Gastroesophageal sphincter (tissue), 4 donors: ENCODE measurements at regions not wholly inside any gene's neighbourhood (a gene's known extent, or its start where the extent isn't known, plus 50 kb on each side); places are given as distances from the start of the nearest gene placed in this dataset.

Source experiments
- ATAC-seq: fragments of 150-250 bp; one replicate; pipeline ENCODE4 v1.9.1; 2016; ENCODE audit warnings: mild to moderate bottlenecking, moderate library complexity
- H3K27ac ChIP-seq, 4 donors: fragments of 200-600 bp; sonication (generic) in 3 of 4; 1 replicate in 3 of 4; 2 replicates in 1 of 4; pipeline ENCODE4 v1.5.1; 2016 to 2019
- H3K27me3 ChIP-seq: fragments of 200-600 bp; sonication (generic); one replicate; pipeline ENCODE4 v1.5.1; 2019
- H3K36me3 ChIP-seq, 2 donors: fragments of 200-600 bp; sonication (generic); one replicate each; pipeline ENCODE4 v1.5.1; 2019; ENCODE audit warnings: control low read depth in 1 of 2
- H3K4me1 ChIP-seq, 3 donors: fragments of 200-600 bp; sonication (generic); 1 replicate in 2 of 3; 2 replicates in 1 of 3; pipeline ENCODE4 v1.5.1; 2016 to 2019; ENCODE audit warnings: control low read depth in 2 of 3
- H3K4me3 ChIP-seq, 2 donors: fragments of 200-600 bp; sonication (generic); one replicate each; pipeline ENCODE4 v1.5.1; 2019; ENCODE audit warnings: mild to moderate bottlenecking in 1 of 2, moderate library complexity in 1 of 2
- H3K9me3 ChIP-seq, 3 donors: fragments of 200-600 bp; sonication (generic); one replicate each; pipeline ENCODE4 v1.5.1; 2017 to 2019; ENCODE audit warnings: control low read depth in 2 of 3
- CTCF ChIP-seq, 4 experiments: fragments of 200-600 bp in 2 of 4; fragments of 450-650 bp in 2 of 4; sonication (generic) in 1 of 4; IDR thresholded peaks; one replicate each; pipeline ENCODE4 v1.5.1; 2017 to 2019; ENCODE audit warnings: antibody characterized with exemption in 4 of 4, mild to moderate bottlenecking in 2 of 4, moderate library complexity in 2 of 4
- EP300 ChIP-seq: sonication (generic); formaldehyde crosslinking; IDR thresholded peaks from one replicate; pipeline ENCODE4 v1.6.1; 2017; ENCODE audit warnings: antibody characterized with exemption, mild to moderate bottlenecking
- POLR2A ChIP-seq, 2 donors: fragments of 450-650 bp; IDR thresholded peaks; one replicate each; pipeline ENCODE4 v1.6.1; 2017; ENCODE audit warnings: antibody characterized with exemption in 2 of 2, mild to moderate bottlenecking in 2 of 2, moderate library complexity in 1 of 2
- POLR2AphosphoS5 ChIP-seq: sonication (generic); formaldehyde crosslinking; IDR thresholded peaks from one replicate; pipeline ENCODE4 v1.6.1; 2017; ENCODE audit warnings: antibody characterized with exemption
- WGBS, 2 donors: methylation state at CpG; one replicate each; pipeline ENCODE4 v1.1.5; 2018; ENCODE audit warnings: low coverage in 1 of 2; 5-methylcytosine and 5-hydroxymethylcytosine counted together

GRCh38 chr2:226020176-226020575, 620.7 kb downstream of the NYAP2 start:
- Histone ChIP-seq H3K27me3 (no peaks in the 10 kb centered on the region), H3K36me3 (no peaks in the 10 kb centered on the region), H3K4me1 (no peaks in the 10 kb centered on the region), H3K9me3 (peaks cover 0 to 9% (median 0%) of the 10 kb centered on the region in 3 donors), H3K4me3 (no peak overlapping the region), H3K27ac (no peak overlapping the region)
- TF ChIP-seq EP300 (no peak), POLR2AphosphoS5 (no peak), CTCF (IDR thresholded peaks at IDR 0.05) (no peak), POLR2A (IDR thresholded peaks at IDR 0.05) (no peak)
- ATAC-seq, result no peak

- WGBS, 2 donors, result 94 to 100% methylated on average over 1 to 2 of the region's 2 CpGs
- H3K36me3 ChIP-seq, result no peaks in the 10 kb centered on the region
- H3K27me3 ChIP-seq, result no peaks in the 10 kb centered on the region
- H3K27ac ChIP-seq, result no peak overlapping the region
- TF ChIP-seq POLR2AphosphoS5, result no peak
- TF ChIP-seq POLR2A (IDR thresholded peaks at IDR 0.05), result no peak
- no peak for TF ChIP-seq CTCF (IDR thresholded peaks at IDR 0.05)
- TF ChIP-seq EP300, result no peak
- peaks cover 0 to 9% (median 0%) of the 10 kb centered on the region in 3 donors for H3K9me3 ChIP-seq
- no peak overlapping the region for H3K4me3 ChIP-seq
- ATAC-seq, result no peak
- no peaks in the 10 kb centered on the region for H3K4me1 ChIP-seq
These were observed 619.1 kb downstream of the NYAP2 start for GRCh38 chr2:226018641-226019040.

- TF ChIP-seq POLR2AphosphoS5 (no peak), CTCF (IDR thresholded peaks at IDR 0.05) (no peak), POLR2A (IDR thresholded peaks at IDR 0.05) (no peak), EP300 (no peak)
- H3K4me3 ChIP-seq, result no peak overlapping the region
- no peaks in the 10 kb centered on the region for H3K4me1 ChIP-seq
- H3K27me3 ChIP-seq, result no peaks in the 10 kb centered on the region
- H3K27ac ChIP-seq, result no peak overlapping the region
- peaks cover 0 to 9% (median 0%) of the 10 kb centered on the region in 3 donors for H3K9me3 ChIP-seq
- 57 to 88% methylated on average over 2 of the region's 2 CpGs for WGBS, 2 donors
- H3K36me3 ChIP-seq, result no peaks in the 10 kb centered on the region
- ATAC-seq, result no peak
These were observed 618.0 kb downstream of the NYAP2 start for GRCh38 chr2:226017537-226017936.

GRCh38 chr2:226017107-226017506, 617.6 kb downstream of the NYAP2 start:
- no peak for ATAC-seq
- no peak for TF ChIP-seq POLR2AphosphoS5
- no peak for TF ChIP-seq CTCF (IDR thresholded peaks at IDR 0.05)
- TF ChIP-seq POLR2A (IDR thresholded peaks at IDR 0.05), result no peak
- TF ChIP-seq EP300, result no peak
- Histone ChIP-seq H3K4me3 (no peak overlapping the region), H3K27ac (no peak overlapping the region), H3K9me3 (peaks cover 0 to 9% (median 0%) of the 10 kb centered on the region in 3 donors), H3K27me3 (no peaks in the 10 kb centered on the region), H3K4me1 (no peaks in the 10 kb centered on the region), H3K36me3 (no peaks in the 10 kb centered on the region)
- WGBS, 2 donors, result 100% methylated on average over 1 of the region's 3 CpGs; no CpG with 5 or more reads in 1 of the 2 donors

GRCh38 chr2:226011716-226012450, 612.4 kb downstream of the NYAP2 start:
- H3K27ac ChIP-seq, result no peak overlapping the region
- H3K4me1 ChIP-seq, result no peaks in the 10 kb centered on the region
- no peaks in the 10 kb centered on the region for H3K36me3 ChIP-seq
- H3K4me3 ChIP-seq, result no peak overlapping the region
- no peaks in the 10 kb centered on the region for H3K27me3 ChIP-seq
- no peak for TF ChIP-seq POLR2A (IDR thresholded peaks at IDR 0.05)
- no peak for TF ChIP-seq CTCF (IDR thresholded peaks at IDR 0.05)
- no peak for TF ChIP-seq EP300
- TF ChIP-seq POLR2AphosphoS5, result no peak
- H3K9me3 ChIP-seq, result no peaks in the 10 kb centered on the region
- WGBS, 2 donors, result 78 to 82% methylated on average over 10 of the region's 10 CpGs
- no peak for ATAC-seq
